ENCODE measurements at regions not wholly inside any gene's neighbourhood (a gene's known extent, or its start where the extent isn't known, plus 50 kb on each side); places are given as distances from the start of the nearest gene placed in this dataset.

DNA sequence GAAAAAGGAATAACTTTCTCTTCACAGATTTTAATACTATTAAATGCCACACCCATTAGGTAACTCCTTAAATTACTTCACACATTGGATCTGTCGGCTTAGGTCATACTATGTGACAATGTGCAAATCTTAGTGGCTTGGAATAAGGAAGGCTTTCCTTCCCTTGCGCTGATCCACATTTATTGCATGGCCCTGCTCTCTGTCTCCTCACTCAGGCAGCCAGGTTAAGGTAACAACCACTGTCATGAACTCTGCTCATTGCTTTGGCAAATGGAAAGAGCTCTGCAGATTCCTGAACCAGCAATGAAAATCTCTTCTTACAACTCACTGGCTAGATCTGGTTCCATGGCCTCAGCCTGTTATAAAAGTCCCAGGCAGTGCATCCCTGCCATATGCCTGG, 121.9 kb upstream of the NFIB start:
- Histone ChIP-seq H3K27me3 (ENCODE audit: control insufficient read depth, insufficient read depth, low read length) (peaks cover 33% of the 10 kb centered on the region), H3K27ac (ENCODE audit: low read depth, low read length) (no peak overlapping the region), H3K4me3 (ENCODE audit: low read depth, low read length) (no peak overlapping the region), H3K9me3 (ENCODE audit: control insufficient read depth, insufficient read depth, low read length) (peaks cover 5% of the 10 kb centered on the region)
- DNase-seq (ENCODE audit: low read depth, low spot score) = no peak
- ChIA-PET CTCF (interaction anchor here (0.6 to 4.7 kb wide), 3 partner anchors 9 to 1008 kb away, joined by 3 to 24 read pairs (median 12); no protein-coding TSS in a partner anchor), POLR2A (no interaction called here)
- TF ChIP-seq, protein P1, sequence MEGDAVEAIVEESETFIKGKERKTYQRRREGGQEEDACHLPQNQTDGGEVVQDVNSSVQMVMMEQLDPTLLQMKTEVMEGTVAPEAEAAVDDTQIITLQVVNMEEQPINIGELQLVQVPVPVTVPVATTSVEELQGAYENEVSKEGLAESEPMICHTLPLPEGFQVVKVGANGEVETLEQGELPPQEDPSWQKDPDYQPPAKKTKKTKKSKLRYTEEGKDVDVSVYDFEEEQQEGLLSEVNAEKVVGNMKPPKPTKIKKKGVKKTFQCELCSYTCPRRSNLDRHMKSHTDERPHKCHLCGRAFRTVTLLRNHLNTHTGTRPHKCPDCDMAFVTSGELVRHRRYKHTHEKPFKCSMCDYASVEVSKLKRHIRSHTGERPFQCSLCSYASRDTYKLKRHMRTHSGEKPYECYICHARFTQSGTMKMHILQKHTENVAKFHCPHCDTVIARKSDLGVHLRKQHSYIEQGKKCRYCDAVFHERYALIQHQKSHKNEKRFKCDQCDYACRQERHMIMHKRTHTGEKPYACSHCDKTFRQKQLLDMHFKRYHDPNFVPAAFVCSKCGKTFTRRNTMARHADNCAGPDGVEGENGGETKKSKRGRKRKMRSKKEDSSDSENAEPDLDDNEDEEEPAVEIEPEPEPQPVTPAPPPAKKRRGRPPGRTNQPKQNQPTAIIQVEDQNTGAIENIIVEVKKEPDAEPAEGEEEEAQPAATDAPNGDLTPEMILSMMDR (IDR thresholded peaks at IDR 0.05; ENCODE audit: low read depth, low read length) = no peak

DNA sequence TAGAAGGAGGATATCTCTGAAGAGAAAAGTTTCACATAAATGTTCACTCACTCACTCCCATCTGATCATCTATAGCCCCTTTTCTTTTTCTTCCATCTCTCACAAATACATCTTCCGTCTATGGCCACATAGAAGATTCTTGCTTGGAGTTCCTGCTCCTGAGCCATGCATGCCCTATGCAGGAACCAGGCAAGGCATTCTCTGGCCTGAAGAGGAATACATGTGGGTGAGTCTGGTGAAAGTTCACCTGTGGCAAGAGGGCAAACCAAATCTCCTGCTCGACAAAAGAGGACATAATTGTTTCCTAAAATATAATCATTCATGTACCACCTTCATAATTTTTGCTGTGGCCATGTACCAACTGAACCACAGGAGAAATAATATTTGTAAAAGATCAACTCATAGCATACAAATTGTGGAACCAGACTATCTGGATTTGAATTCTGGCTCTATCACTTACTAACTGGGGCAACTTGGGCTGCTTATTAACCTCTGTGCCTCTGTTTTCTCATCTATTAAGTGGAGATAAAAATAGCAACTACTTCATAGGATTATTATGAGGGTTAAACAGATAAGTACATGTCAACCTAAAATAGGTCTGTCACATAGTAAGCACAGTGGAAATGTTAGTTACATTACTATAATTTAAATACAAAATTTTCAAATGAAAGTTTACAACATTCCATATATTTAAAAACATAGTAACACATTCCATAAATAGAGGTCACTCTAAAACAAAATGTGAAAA, 121.2 kb upstream of the NFIB start:
- no peak for DNase-seq (ENCODE audit: low read depth, low spot score)
- Histone ChIP-seq H3K27ac (ENCODE audit: low read depth, low read length) (no peak overlapping the region), H3K9me3 (ENCODE audit: control insufficient read depth, insufficient read depth, low read length) (peaks cover 5% of the 10 kb centered on the region), H3K4me3 (ENCODE audit: low read depth, low read length) (no peak overlapping the region), H3K27me3 (ENCODE audit: control insufficient read depth, insufficient read depth, low read length) (peaks cover 35% of the 10 kb centered on the region)
- ChIA-PET CTCF (interaction anchor here (0.9 to 4.7 kb wide), 14 partner anchors 8 to 1402 kb away, joined by 3 to 24 read pairs (median 4); no protein-coding TSS in a partner anchor), POLR2A (no interaction called here)
- TF ChIP-seq, protein P1 (IDR thresholded peaks at IDR 0.05; ENCODE audit: low read depth, low read length) = no peak

DNA sequence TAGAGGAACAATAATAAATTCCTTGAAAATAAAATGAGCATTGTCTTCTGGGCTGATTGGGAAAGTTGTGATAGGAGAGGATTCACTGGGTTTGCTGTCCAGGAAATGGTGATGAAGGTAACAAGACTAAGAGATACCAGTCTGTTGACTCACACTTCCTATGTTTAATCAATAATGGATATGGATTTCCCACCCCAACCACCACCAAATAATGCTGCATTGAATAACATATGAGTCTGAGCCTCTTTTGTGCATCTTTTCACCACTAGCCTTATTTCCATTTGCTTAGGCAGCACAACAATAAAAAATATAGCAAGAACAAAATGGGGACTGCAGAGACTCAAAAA, 120.2 kb upstream of the NFIB start:
- CTCF ChIA-PET = interaction anchor here (0.6 to 4.7 kb wide), 26 partner anchors 9 to 1715 kb away, joined by 3 to 24 read pairs (median 4); no protein-coding TSS in a partner anchor
- no peak overlapping the region for H3K4me3 ChIP-seq (ENCODE audit: low read depth, low read length)
- POLR2A ChIA-PET = interaction anchor here (1.0 kb wide), 1 partner anchor 10 kb away, joined by 3 read pairs; no protein-coding TSS in a partner anchor
- TF ChIP-seq, protein P1 (IDR thresholded peaks at IDR 0.05; ENCODE audit: low read depth, low read length) = no peak
- peaks cover 5% of the 10 kb centered on the region for H3K9me3 ChIP-seq (ENCODE audit: control insufficient read depth, insufficient read depth, low read length)
- peaks cover 32% of the 10 kb centered on the region for H3K27me3 ChIP-seq (ENCODE audit: control insufficient read depth, insufficient read depth, low read length)
- DNase-seq (ENCODE audit: low read depth, low spot score) = no peak
- H3K27ac ChIP-seq (ENCODE audit: low read depth, low read length) = no peak overlapping the region

DNA sequence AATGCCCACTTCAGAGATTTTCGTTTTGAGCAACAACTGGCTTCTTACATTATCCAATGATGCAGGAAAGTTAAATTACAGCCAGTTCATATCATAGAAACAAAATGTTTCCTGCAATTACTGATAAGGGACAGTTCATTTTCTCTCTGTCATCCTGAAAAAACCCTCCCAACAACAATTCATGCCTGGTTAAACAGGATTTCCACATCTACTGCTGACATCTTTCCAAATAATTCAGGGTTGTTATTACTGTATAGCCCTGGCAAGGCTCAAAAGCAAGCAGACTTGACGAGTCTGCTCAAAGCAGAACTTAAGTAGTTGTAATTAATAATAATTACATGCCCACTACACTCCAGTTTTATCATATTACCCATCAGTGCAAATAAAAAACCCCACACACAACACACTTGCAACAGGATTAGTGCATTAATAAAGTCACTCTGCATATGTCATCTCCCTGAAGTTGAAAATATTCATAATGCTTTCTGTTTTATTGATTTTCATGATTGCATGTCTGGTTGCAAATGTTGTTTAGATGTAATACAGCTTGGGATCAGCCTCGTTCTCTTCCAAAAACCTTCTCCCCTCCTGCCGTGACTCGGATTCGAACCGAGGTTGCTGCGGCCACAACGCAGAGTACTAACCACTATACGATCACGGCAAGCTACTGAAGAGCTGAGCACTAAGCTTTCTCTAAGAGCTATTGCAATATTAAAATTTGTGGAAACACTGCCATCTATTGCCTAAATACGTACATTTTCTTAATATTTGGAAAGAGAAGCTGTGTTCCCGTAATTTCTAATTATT, 119.6 kb upstream of the NFIB start:
- peak; percentile 23 for DNase-seq (ENCODE audit: low read depth, low spot score)
- Histone ChIP-seq H3K9me3 (ENCODE audit: control insufficient read depth, insufficient read depth, low read length) (peaks cover 5% of the 10 kb centered on the region), H3K27me3 (ENCODE audit: control insufficient read depth, insufficient read depth, low read length) (peaks cover 31% of the 10 kb centered on the region), H3K27ac (ENCODE audit: low read depth, low read length) (no peak overlapping the region), H3K4me3 (ENCODE audit: low read depth, low read length) (no peak overlapping the region)
- TF ChIP-seq, protein P1 (IDR thresholded peaks at IDR 0.05; ENCODE audit: low read depth, low read length) = peak; percentile 39
- ChIA-PET POLR2A (interaction anchor here (1.0 kb wide), 1 partner anchor 9 kb away, joined by 3 read pairs; no protein-coding TSS in a partner anchor), CTCF (interaction anchor here (0.6 to 4.7 kb wide), 27 partner anchors 9 to 1714 kb away, joined by 3 to 24 read pairs (median 4); no protein-coding TSS in a partner anchor)
